ENCODE measurements at regions not wholly inside any gene's neighbourhood (a gene's known extent, or its start where the extent isn't known, plus 50 kb on each side); places are given as distances from the start of the nearest gene placed in this dataset.

- TF ChIP-seq CTCF (IDR thresholded peaks at IDR 0.05) (no peak), POLR2A (IDR thresholded peaks at IDR 0.05) (no peak), EP300 (IDR thresholded peaks at IDR 0.05) (no peak)
Measured at GRCh38 chr13:65999411-65999810, 1230.7 kb downstream of the PCDH9 start.
